Parathyroid adenoma (tissue), 2 donors: ENCODE measurements at regions not wholly inside any gene's neighbourhood (a gene's known extent, or its start where the extent isn't known, plus 50 kb on each side); places are given as distances from the start of the nearest gene placed in this dataset.

Experiments used
- H2AFZ ChIP-seq: fragments of 300-600 bp; sonication (generic); one replicate; pipeline ENCODE4 v1.7.0; 2017; ENCODE audit warnings: antibody characterized with exemption, mild to moderate bottlenecking
- H3K27ac ChIP-seq: fragments of 300-600 bp; sonication (generic); one replicate; pipeline ENCODE4 v1.7.0; 2017
- H3K27me3 ChIP-seq: fragments of 300-600 bp; sonication (generic); one replicate; pipeline ENCODE4 v1.7.0; 2017; ENCODE audit warnings: low read length; ENCODE audit not compliant: control insufficient read depth, insufficient read depth
- H3K36me3 ChIP-seq: fragments of 300-600 bp; sonication (generic); one replicate; pipeline ENCODE4 v1.7.0; 2017; ENCODE audit warnings: low read length; ENCODE audit not compliant: control insufficient read depth, insufficient read depth
- H3K4me1 ChIP-seq: fragments of 300-600 bp; sonication (generic); one replicate; pipeline ENCODE4 v1.7.0; 2017; ENCODE audit warnings: control low read depth
- H3K4me2 ChIP-seq: fragments of 300-600 bp; sonication (generic); one replicate; pipeline ENCODE4 v1.7.0; 2017; ENCODE audit warnings: low read length
- H3K4me3 ChIP-seq: fragments of 300-600 bp; sonication (generic); one replicate; pipeline ENCODE4 v1.7.0; 2017; ENCODE audit warnings: low read depth, low read length
- H3K79me2 ChIP-seq: fragments of 300-600 bp; sonication (generic); one replicate; pipeline ENCODE4 v1.7.0; 2017; ENCODE audit warnings: control low read depth
- H3K9ac ChIP-seq: fragments of 300-600 bp; sonication (generic); one replicate; pipeline ENCODE4 v1.7.0; 2017; ENCODE audit warnings: mild to moderate bottlenecking
- H3K9me3 ChIP-seq: fragments of 300-600 bp; sonication (generic); one replicate; pipeline ENCODE4 v1.7.0; 2017; ENCODE audit warnings: low read length; ENCODE audit not compliant: control insufficient read depth
- TF ChIP-seq, protein P1 (sequence below): fragments of 300-600 bp; sonication (generic); IDR thresholded peaks from one replicate; pipeline ENCODE4 v1.7.0; 2017; ENCODE audit warnings: antibody characterized with exemption, mild to moderate bottlenecking
- donor health status: primary hyperparathyroidism.

DNA sequence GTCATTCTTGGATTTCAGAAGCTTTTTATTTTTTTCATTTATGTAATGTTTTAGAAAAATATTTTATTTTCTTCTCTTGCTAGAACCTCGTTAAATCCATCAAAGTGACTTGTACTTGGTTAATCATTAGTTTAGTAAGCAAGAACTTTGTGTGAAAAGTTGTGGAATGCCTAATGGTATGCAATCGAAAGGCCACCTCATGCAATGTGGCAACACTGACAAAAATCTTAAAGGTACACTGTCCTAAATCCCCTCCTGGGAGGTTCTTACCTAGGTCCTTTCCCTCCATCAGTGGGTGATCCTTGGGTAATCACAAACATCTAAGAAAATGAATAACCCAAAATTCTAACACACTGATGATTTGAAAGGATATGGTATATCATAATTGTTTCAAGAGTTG, 304.2 kb downstream of the DNAH5 start:
- H3K4me2 ChIP-seq = no peak overlapping the region
- no peaks in the 10 kb centered on the region for H3K27me3 ChIP-seq
- TF ChIP-seq, protein P1, sequence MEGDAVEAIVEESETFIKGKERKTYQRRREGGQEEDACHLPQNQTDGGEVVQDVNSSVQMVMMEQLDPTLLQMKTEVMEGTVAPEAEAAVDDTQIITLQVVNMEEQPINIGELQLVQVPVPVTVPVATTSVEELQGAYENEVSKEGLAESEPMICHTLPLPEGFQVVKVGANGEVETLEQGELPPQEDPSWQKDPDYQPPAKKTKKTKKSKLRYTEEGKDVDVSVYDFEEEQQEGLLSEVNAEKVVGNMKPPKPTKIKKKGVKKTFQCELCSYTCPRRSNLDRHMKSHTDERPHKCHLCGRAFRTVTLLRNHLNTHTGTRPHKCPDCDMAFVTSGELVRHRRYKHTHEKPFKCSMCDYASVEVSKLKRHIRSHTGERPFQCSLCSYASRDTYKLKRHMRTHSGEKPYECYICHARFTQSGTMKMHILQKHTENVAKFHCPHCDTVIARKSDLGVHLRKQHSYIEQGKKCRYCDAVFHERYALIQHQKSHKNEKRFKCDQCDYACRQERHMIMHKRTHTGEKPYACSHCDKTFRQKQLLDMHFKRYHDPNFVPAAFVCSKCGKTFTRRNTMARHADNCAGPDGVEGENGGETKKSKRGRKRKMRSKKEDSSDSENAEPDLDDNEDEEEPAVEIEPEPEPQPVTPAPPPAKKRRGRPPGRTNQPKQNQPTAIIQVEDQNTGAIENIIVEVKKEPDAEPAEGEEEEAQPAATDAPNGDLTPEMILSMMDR = no peak
- H3K4me1 ChIP-seq = no peaks in the 10 kb centered on the region
- H3K9ac ChIP-seq = no peak overlapping the region
- no peaks in the 10 kb centered on the region for H3K9me3 ChIP-seq
- no peak overlapping the region for H2AFZ ChIP-seq
- H3K27ac ChIP-seq = no peak overlapping the region
- no peaks in the 10 kb centered on the region for H3K79me2 ChIP-seq
- H3K36me3 ChIP-seq = no peaks in the 10 kb centered on the region
- no peak overlapping the region for H3K4me3 ChIP-seq

DNA sequence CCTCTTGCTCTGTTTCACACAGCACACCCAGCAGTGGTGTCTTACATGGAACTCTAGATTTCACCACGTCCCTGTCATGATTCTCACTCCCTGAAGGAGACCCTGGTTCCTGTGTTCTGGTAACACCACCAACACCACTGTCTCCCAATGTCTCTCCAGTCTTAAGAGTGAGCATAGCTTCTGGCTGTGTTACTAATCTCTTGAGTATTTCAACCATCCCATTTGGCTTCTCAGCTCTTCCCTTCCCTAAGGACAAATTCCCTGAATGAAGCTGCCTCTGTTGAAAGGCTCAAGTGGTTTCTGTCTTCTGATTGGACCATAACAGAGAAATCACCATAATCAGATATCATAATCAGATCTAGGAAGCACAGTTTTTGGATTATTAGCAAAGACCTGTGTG, 311.8 kb downstream of the DNAH5 start:
- H3K9me3 ChIP-seq = no peaks in the 10 kb centered on the region
- no peaks in the 10 kb centered on the region for H3K36me3 ChIP-seq
- no peaks in the 10 kb centered on the region for H3K27me3 ChIP-seq
- no peaks in the 10 kb centered on the region for H3K79me2 ChIP-seq
- H3K4me2 ChIP-seq = no peak overlapping the region
- H3K27ac ChIP-seq = no peak overlapping the region
- H2AFZ ChIP-seq = no peak overlapping the region
- H3K4me3 ChIP-seq = no peak overlapping the region
- TF ChIP-seq, protein P1 = no peak
- no peak overlapping the region for H3K9ac ChIP-seq
- no peaks in the 10 kb centered on the region for H3K4me1 ChIP-seq

DNA sequence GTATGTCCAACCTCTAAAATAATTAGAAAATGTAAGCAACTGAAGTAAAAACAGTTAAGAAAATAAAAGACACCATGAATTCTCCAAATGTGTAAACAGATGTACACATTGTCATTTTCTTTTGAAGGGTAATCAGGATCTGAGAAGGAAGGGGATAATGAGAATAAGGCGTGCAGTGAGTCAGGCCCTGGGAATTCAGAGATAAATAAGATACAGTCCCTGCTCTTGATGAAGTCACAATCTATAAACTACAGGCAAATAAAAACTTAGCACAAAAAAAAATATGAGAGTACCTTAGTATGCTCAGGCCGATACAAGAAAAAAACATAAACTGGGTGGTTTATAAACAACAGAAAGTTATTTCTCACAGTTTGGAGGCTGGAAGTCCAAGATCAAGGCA, 315.3 kb downstream of the DNAH5 start:
- no peak overlapping the region for H3K4me2 ChIP-seq
- no peak overlapping the region for H3K4me3 ChIP-seq
- H3K9me3 ChIP-seq = no peaks in the 10 kb centered on the region
- no peak overlapping the region for H2AFZ ChIP-seq
- no peaks in the 10 kb centered on the region for H3K27me3 ChIP-seq
- H3K9ac ChIP-seq = no peak overlapping the region
- H3K4me1 ChIP-seq = no peaks in the 10 kb centered on the region
- no peaks in the 10 kb centered on the region for H3K79me2 ChIP-seq
- no peaks in the 10 kb centered on the region for H3K36me3 ChIP-seq
- H3K27ac ChIP-seq = no peak overlapping the region
- TF ChIP-seq, protein P1 = no peak

DNA sequence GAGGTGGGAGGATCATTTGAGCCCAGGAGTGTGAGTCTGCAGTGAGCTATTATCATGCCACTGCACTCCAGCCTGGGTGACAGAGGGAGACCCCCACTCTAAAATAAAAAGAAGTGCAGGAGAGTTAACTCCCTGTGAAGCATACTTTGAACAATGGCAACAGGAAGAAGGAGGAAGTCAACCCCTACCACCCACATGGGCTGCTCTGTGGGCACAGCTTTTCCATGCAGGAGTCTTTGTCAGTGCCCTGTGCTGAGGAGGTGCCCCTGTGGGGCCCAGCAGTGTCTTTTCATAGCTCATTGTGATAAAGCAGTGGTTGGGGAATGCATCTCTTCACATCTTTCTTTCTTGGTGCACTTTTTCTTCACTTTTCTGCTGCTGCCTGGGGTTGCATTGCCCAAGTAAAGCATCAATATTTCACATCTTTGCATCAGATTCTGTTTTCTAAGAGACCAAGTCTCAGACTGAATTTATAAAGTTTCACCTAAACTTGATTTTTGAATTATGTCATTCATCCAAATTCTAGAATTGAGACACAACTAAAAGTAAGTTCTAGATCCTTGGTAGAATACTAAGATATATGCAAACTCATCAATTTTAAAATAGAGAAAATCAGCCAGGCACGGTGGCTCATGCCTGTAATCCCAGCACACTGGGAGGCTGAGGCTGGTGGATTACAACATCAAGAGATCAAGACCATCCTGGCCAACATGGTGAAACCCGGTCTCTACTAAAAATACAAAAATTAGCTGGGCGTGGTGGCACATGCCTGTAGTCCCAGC, 316.6 kb downstream of the DNAH5 start:
- Histone ChIP-seq H3K27ac (no peak overlapping the region), H3K4me1 (no peaks in the 10 kb centered on the region), H3K27me3 (no peaks in the 10 kb centered on the region), H3K36me3 (no peaks in the 10 kb centered on the region), H3K4me3 (no peak overlapping the region), H3K9me3 (no peaks in the 10 kb centered on the region), H3K9ac (no peak overlapping the region), H3K4me2 (no peak overlapping the region), H2AFZ (no peak overlapping the region), H3K79me2 (no peaks in the 10 kb centered on the region)
- TF ChIP-seq, protein P1 = no peak

DNA sequence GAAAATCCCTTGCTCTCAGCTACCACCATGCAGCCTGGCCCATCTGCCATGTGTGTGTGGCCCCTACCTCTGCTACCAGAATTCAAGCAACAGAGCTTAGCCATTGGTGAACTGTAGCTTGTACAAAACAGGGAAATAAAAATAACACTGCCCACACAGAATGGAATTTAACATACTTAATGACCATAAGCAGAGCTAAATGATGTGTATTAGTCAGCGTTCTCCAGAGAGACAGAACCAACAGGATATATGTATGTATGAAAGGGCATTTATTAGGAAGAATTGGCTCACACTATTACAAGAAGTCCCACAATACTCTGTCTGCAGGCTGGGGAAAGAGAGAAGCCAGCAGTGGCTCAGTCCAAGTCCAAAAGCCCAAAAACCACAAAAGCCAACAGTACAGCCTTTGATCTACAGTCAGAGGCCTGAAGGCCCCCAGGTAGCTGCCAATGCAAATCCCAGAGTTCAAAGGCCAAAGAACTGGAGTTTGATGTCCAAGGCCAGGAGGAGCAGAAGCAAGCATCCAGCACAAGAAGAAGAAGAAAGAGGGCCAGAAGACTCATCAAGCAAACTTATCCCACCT, 318.8 kb downstream of the DNAH5 start:
- Histone ChIP-seq H3K27ac (no peak overlapping the region), H3K36me3 (no peaks in the 10 kb centered on the region), H2AFZ (no peak overlapping the region), H3K9me3 (no peaks in the 10 kb centered on the region), H3K4me1 (no peaks in the 10 kb centered on the region), H3K27me3 (no peaks in the 10 kb centered on the region), H3K9ac (no peak overlapping the region), H3K4me2 (no peak overlapping the region), H3K4me3 (no peak overlapping the region), H3K79me2 (no peaks in the 10 kb centered on the region)
- TF ChIP-seq, protein P1 = no peak
